ENCODE measurements at regions not wholly inside any gene's neighbourhood (a gene's known extent, or its start where the extent isn't known, plus 50 kb on each side); places are given as distances from the start of the nearest gene placed in this dataset.
"Not testable (repeated sequence)": the region's sequence is repeated elsewhere in the genome, so short reads cannot be mapped to it uniquely, and the experiment has no call there.

GRCh38 chr3:67154429-67154828 lies 156.3 kb downstream of the KBTBD8 start:
- no peak for DNase-seq (ENCODE audit: low read depth in 2 of 2)

GRCh38 chr3:67167481-67167880 lies 169.4 kb downstream of the KBTBD8 start:
- DNase-seq (ENCODE audit: low read depth in 2 of 2): no peak

DNA sequence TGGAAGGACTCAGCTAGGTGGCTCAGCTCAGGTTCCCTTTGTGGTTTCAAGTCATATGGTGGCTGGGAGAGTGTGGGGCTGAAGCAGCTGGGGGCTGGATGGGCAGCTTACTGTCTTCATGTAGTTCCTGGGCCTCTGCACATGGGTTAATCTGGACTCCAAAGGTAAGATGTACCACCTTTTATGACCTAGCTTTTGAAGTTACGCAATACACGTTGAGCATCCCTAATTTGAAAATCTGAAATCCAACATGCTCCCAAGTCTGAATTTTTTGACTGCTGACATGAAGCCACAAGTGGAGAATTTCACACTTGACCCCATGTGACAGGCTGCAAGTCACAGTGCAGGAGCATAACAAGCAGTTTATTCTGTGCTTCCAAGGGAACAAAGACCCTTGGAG lies 173.7 kb downstream of the KBTBD8 start:
- no peak for DNase-seq (ENCODE audit: low read depth in 2 of 2)

GRCh38 chr3:67173130-67173529 lies 175.0 kb downstream of the KBTBD8 start:
- DNase-seq (ENCODE audit: low read depth in 2 of 2): not testable (repeated sequence)

DNA sequence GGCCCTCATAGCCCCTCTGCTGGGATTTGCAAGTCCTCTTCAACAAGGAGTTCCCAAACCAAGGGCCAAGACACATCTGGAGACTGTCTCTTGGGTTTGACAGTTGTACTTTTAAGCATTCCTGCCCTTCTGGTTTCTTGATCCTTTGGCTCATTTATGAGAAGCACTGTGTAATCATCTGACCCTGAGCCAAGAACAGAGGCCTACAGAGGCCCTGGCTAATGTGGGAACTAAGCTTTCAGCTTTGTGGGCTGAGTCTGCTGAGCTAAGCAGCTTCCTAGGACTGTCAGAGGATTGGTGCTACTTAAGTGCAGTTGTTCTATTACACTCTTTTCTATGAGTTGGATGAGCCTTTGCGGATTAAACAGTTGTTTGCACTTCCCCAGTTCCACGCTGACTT lies 178.3 kb downstream of the KBTBD8 start:
- DNase-seq (ENCODE audit: low read depth in 2 of 2): no peak

DNA sequence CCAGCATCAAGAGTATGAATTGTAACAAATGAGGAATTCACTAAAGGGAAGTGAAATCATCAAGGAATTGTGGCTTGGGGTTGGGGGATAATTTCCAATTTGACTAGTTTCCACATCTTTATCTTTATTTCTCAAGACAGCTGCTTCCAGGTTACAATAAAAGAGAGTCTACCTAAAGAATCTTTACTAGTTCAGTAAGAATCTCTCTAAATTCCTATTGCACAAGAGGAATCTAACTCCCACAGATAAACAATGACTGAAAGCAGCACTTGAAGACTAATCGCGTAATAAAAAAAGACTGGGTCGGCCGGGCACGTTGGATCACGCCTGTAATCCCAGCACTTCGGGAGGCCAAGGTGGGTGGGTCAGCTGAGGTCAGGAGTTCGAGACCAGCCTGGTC lies 194.4 kb downstream of the KBTBD8 start:
- DNase-seq (ENCODE audit: low read depth in 2 of 2): no peak

DNA sequence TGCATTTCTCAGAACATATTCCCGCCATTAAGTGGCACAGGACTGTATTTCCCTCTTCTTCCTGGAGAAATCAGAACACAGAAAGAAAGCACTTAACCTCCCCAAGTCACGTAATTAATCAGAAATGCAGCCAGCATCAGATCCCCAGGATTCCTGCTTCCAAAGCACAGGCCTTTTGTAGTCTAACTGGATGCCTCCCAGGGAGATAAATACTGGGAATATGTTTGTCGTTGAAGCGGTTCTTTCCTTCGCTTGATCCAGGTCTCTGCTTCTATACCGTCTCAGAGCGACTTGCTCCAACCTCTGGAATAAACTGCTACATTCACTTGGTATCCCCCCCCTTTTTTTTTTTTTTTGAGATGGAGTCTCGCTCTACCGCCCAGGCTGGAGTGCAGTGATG lies 198.6 kb downstream of the KBTBD8 start:
- DNase-seq (ENCODE audit: low read depth in 2 of 2): no peak

DNA sequence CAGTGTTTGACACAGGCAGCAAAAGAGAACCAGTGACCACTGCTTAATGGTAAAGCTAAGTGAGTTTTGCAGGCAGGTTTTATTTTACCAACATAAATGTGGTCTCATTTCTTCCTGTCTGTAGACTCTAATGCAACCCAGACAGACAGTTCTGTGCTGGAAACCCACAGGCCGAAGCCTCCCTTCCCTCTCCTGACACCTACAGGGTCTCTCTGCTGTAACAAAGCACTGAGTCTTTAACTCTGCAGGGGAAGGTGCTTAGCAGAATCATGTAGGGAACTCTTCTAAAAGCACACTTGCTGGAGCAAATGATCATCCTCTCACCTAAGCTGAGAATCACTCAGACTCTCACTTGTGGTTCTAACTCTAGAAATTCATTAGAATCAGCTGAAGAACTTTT lies 200.3 kb downstream of the KBTBD8 start:
- no peak for DNase-seq (ENCODE audit: low read depth in 2 of 2)

- no peak for DNase-seq (ENCODE audit: low read depth in 2 of 2)
Measured at GRCh38 chr3:67200618-67201017, 202.5 kb downstream of the KBTBD8 start.

DNA sequence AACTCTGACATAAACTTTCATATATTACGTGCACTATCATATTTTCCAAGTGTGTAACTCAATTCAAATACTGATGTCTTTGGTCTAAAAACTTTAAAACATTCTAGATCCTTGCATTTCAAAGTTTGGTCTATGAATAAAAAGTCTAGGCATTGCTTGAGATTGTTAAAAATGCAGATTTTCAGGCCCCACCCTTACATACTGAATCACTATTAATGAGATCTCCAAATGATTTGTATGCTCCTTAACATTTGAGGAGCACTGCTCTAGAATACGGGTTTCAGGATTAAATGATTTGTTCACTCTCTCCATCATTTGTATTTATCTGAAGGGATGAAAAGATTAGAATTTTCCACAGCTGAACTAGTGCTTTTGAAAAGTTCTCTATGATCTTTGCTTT lies 202.9 kb downstream of the KBTBD8 start:
- DNase-seq (ENCODE audit: low read depth in 2 of 2): no peak

- DNase-seq (ENCODE audit: low read depth in 2 of 2): no peak
Measured at GRCh38 chr3:67202053-67202452, 203.9 kb downstream of the KBTBD8 start.

GRCh38 chr3:67204951-67205350 lies 206.8 kb downstream of the KBTBD8 start:
- no peak for DNase-seq (ENCODE audit: low read depth in 2 of 2)

DNA sequence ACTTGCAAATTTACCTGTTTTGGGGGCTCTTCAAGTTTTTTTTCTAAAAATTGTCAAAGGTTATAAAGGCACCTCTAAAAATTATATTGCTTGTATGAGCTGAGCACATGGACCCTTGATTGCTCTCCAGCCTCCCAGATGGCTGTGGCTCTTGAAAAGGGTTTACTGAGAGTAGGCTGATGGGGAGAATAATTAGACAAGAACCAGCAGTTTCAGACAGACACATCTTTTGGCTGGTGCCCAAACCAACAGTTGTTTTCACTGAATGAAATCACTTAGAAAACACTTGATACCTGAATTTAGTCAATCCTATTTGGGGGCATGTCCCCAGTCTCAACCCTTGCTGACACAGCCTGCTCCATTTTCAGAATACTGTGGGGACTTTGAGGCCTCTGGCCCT lies 217.6 kb downstream of the KBTBD8 start:
- no peak for DNase-seq (ENCODE audit: low read depth in 2 of 2)

GRCh38 chr3:67227030-67227429 lies 228.9 kb downstream of the KBTBD8 start:
- DNase-seq (ENCODE audit: low read depth in 2 of 2): no peak

DNA sequence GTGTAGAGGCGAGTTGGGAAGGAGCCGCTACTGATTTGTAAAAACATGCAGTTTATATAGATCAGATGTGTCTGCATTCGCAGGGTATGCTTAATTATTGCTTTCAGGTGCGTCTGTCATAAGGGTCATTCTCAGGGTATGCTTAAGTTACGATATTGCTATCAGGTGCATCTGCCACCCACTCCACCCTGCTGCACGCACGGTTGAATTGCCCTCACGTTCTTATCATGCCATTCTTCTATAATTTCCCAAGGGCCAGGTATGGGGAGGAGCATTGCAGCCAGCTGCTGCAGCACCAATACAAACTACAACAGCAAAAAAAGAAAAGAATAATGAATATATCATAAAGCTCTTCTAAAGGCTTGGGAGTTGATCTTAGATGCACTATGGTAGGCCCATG lies 230.0 kb downstream of the KBTBD8 start:
- no peak for DNase-seq (ENCODE audit: low read depth in 2 of 2)

GRCh38 chr3:67232642-67233041 lies 234.5 kb downstream of the KBTBD8 start:
- DNase-seq (ENCODE audit: low read depth in 2 of 2): no peak

DNA sequence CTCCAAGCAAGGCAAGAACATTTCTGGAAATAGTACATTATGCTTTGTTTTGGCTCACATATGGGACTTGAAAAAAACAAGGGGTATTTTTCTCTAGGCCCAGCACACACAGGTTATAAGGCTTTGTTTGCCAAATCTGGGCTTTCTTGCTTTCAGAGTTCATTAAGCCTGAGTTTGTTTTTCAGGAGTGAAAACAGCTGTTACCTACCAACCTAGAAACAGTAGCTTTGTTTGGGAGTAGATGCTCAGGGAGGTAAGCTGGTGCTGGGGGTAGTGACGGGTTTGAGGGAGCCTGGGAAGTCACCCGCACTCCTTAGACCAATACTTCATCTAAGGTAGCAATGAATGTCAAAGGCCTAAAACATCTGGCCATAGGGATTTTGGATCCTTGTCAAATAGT lies 241.2 kb downstream of the KBTBD8 start:
- DNase-seq (ENCODE audit: low read depth in 2 of 2): no peak

GRCh38 chr3:67241084-67241483 lies 243.0 kb downstream of the KBTBD8 start:
- no peak for DNase-seq (ENCODE audit: low read depth in 2 of 2)

DNA sequence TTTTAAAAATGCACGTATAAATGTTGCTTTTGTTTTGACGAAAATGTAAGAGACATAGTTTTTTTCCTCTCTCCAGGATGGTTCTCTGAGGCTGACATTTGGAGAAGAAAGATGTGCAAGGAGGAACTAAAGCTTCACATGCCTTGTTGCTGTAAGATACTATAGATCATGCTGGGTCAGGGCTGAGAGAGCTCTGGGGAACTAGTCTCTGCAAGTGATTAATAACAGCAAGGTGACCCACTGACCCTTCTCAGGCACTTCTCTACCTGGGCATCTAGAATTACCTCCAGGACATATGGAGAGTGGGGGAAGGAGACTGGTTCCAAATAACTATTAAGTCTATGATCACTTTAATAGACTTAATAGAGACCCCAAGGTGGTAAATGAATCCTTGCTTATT lies 246.0 kb downstream of the KBTBD8 start:
- no peak for DNase-seq (ENCODE audit: low read depth in 2 of 2)

DNA sequence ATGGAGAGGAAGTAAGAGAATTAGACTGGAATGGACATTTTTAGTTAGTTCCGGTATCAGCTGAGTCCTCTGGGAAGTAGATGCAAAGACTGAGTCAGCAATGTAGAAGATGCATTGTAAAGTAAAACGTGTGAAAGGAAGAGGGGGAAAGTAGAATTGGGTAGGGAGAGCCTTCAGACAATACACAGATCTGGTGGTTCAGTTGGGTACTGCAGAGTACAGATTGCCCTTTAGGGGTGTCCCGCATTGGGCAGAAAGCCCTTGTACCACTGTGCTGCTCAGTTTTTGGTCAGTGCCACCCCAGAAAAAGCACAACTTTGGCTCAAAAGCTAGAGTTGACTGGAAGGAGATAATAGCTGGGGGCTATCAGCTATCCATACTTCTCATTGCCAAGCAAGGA lies 247.4 kb downstream of the KBTBD8 start:
- DNase-seq (ENCODE audit: low read depth in 2 of 2): no peak

GRCh38 chr3:67248726-67249125 lies 250.6 kb downstream of the KBTBD8 start:
- no peak for DNase-seq (ENCODE audit: low read depth in 2 of 2)

GRCh38 chr3:67252906-67253305 lies 254.8 kb downstream of the KBTBD8 start:
- DNase-seq (ENCODE audit: low read depth in 2 of 2): not testable (repeated sequence)

DNA sequence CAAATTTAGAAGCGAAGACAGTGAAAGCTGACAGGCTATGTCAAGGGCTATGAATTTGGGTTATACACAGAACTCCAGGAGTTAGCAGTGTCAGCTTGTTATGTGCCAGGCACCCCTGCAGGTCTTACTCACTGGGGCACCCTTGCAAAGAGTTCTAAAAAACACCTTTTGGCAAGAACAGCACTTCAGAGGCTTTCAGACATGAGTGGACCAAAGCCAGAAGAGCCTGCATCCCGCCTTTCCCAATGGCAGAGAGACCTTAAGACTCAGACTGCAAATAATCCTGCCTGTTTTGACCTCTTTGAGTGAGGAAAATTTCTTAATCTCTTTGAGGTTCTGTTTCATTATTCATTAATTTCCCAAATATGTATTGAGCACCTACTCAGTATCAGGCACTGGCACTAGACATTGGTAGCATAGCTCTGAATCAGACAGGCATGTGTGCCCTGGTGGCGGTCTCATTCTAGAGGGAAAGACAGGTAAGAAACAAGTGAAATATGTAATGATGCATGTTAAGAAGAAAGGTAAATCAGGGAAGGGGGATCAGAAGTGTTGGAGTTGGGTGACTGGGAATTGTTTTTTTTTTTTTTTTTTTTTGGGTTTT lies 280.0 kb downstream of the KBTBD8 start:
- DNase-seq (ENCODE audit: low read depth in 2 of 2): no peak

GRCh38 chr3:67286586-67286985 lies 288.5 kb downstream of the KBTBD8 start:
- no peak for DNase-seq (ENCODE audit: low read depth in 2 of 2)

Data from stimulated activated CD8-positive, alpha-beta memory T cell treated with anti-CD3 and anti-CD28 coated beads, Interleukin-15, amount 100 ng/mL, for 48 hours (primary cell).